Keratinocyte (primary cell): ENCODE measurements at regions not wholly inside any gene's neighbourhood (a gene's known extent, or its start where the extent isn't known, plus 50 kb on each side); places are given as distances from the start of the nearest gene placed in this dataset.

Experiments used
- EZH2 ChIP-seq: IDR thresholded peaks from one replicate; pipeline ENCODE4 v1.6.1; 2012; ENCODE audit warnings: inconsistent platforms, mild to moderate bottlenecking, low read length, moderate library complexity
- TF ChIP-seq, protein P1 (sequence below), 3 experiments: IDR thresholded peaks in 1 of 3; conservative IDR thresholded peaks in 1 of 3; optimal IDR thresholded peaks in 1 of 3; 2 replicates in 2 of 3; 3 replicates in 1 of 3; pipeline versions ENCODE3 to v1.5.1; 2011; ENCODE audit warnings: low read length in 3 of 3, mild to moderate bottlenecking in 3 of 3, moderate library complexity in 2 of 3, control low read depth in 1 of 3, inconsistent platforms in 1 of 3; ENCODE audit not compliant: insufficient read depth in 2 of 3; ENCODE audit errors: extremely low read depth in 1 of 3

DNA sequence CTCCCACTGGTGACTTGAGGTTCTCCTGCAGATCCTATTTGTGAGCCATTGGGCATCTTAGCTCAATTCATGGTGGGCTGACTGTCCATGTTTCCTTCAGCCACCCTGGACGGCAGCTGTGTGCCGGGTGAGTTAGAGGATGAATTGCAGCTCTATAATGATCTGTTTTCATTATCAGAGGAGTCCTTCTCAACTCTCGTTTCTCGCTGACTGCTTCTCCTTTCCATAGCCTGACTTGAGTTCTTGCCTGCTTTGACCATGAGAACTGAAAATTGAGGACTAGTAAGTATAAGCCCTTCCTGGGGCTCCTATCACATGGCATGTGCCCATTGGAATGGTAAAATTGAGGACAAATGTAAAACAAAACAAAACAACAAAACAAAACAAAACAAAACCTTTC is 121.8 kb downstream of the CDC42EP3 start:
- TF ChIP-seq, protein P1, sequence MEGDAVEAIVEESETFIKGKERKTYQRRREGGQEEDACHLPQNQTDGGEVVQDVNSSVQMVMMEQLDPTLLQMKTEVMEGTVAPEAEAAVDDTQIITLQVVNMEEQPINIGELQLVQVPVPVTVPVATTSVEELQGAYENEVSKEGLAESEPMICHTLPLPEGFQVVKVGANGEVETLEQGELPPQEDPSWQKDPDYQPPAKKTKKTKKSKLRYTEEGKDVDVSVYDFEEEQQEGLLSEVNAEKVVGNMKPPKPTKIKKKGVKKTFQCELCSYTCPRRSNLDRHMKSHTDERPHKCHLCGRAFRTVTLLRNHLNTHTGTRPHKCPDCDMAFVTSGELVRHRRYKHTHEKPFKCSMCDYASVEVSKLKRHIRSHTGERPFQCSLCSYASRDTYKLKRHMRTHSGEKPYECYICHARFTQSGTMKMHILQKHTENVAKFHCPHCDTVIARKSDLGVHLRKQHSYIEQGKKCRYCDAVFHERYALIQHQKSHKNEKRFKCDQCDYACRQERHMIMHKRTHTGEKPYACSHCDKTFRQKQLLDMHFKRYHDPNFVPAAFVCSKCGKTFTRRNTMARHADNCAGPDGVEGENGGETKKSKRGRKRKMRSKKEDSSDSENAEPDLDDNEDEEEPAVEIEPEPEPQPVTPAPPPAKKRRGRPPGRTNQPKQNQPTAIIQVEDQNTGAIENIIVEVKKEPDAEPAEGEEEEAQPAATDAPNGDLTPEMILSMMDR (optimal IDR thresholded peaks at IDR 0.05 in 1 of 3, IDR thresholded peaks at IDR 0.05 in 1 of 3, conservative IDR thresholded peaks at IDR 0.05 in 1 of 3; ENCODE audit: extremely low read depth in 1 of 3, insufficient read depth in 2 of 3, low read length in 3 of 3): no peak
- no peak for TF ChIP-seq EZH2
